ENCODE measurements at regions not wholly inside any gene's neighbourhood (a gene's known extent, or its start where the extent isn't known, plus 50 kb on each side); places are given as distances from the start of the nearest gene placed in this dataset.

DNA sequence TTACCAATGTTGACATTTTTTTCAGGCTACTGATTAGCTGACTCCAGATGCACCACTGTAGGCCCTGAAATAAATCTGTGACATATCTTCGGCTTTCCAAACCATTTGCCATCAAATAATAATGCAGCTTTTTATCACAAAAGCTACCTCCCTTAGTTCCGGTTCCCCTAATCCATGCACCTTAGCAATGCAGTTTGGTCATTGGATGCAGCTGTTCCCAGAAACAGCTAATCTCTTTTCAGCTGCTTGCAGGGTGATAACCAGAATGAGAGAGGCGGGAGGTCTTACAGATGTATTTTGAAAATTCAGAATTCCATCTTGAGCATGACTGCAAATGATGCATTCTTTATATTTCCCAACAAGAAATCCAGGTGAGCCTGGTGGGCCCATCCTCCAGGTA is 646.2 kb downstream of the SOX5 start:
- TF ChIP-seq, protein P1, sequence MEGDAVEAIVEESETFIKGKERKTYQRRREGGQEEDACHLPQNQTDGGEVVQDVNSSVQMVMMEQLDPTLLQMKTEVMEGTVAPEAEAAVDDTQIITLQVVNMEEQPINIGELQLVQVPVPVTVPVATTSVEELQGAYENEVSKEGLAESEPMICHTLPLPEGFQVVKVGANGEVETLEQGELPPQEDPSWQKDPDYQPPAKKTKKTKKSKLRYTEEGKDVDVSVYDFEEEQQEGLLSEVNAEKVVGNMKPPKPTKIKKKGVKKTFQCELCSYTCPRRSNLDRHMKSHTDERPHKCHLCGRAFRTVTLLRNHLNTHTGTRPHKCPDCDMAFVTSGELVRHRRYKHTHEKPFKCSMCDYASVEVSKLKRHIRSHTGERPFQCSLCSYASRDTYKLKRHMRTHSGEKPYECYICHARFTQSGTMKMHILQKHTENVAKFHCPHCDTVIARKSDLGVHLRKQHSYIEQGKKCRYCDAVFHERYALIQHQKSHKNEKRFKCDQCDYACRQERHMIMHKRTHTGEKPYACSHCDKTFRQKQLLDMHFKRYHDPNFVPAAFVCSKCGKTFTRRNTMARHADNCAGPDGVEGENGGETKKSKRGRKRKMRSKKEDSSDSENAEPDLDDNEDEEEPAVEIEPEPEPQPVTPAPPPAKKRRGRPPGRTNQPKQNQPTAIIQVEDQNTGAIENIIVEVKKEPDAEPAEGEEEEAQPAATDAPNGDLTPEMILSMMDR (conservative IDR thresholded peaks at IDR 0.05) = no peak
- no peak for TF ChIP-seq ZFX (IDR thresholded peaks at IDR 0.05)

Measured in C4-2B (cell line).